H1 (cell line): ENCODE measurements at regions not wholly inside any gene's neighbourhood (a gene's known extent, or its start where the extent isn't known, plus 50 kb on each side); places are given as distances from the start of the nearest gene placed in this dataset.

Source experiments
- BACH1 ChIP-seq: IDR thresholded peaks from 2 replicates; pipeline ENCODE4 v1.6.1; 2012; ENCODE audit warnings: low read length, improper control_type of control experiment
- CEBPB ChIP-seq: IDR thresholded peaks from 2 replicates; pipeline ENCODE4 v1.6.1; 2012; ENCODE audit warnings: low read depth, low read length
- CTCF ChIP-seq, 3 experiments: IDR thresholded peaks; 1 replicate in 2 of 3; 2 replicates in 1 of 3; pipeline versions ENCODE4 v1.5.1 to v1.6.1; 2011; ENCODE audit warnings: low read length in 3 of 3, mild to moderate bottlenecking in 3 of 3, inconsistent platforms in 2 of 3, low read depth in 1 of 3, moderate library complexity in 1 of 3; ENCODE audit not compliant: insufficient read depth in 1 of 3; ENCODE audit errors: control extremely low read depth in 1 of 3
- EP300 ChIP-seq, 2 experiments: IDR thresholded peaks; 1 replicate in 1 of 2; 2 replicates in 1 of 2; pipeline ENCODE4 v1.6.1; 2011 to 2012; ENCODE audit warnings: low read depth in 2 of 2, low read length in 2 of 2, mild to moderate bottlenecking in 2 of 2, borderline replicate concordance in 1 of 2, inconsistent platforms in 1 of 2, moderate library complexity in 1 of 2
- EZH2 ChIP-seq: fragments of 200-600 bp; sonication (generic); IDR thresholded peaks from 2 replicates; pipeline ENCODE4 v1.7.1; 2012; ENCODE audit warnings: low read depth, mild to moderate bottlenecking, moderate library complexity, low read length, inconsistent platforms; ENCODE audit not compliant: severe bottlenecking
- HDAC6 ChIP-seq: IDR thresholded peaks from one replicate; pipeline ENCODE4 v1.7.1; 2012; ENCODE audit warnings: low read depth, mild to moderate bottlenecking, inconsistent platforms, low read length, moderate library complexity
- JUN ChIP-seq: IDR thresholded peaks from 2 replicates; pipeline ENCODE4 v1.6.1; 2011; ENCODE audit warnings: low read depth, mild to moderate bottlenecking, improper control_type of control experiment, low read length
- JUND ChIP-seq: IDR thresholded peaks from 2 replicates; pipeline ENCODE4 v1.6.1; 2011; ENCODE audit warnings: mild to moderate bottlenecking, improper control_type of control experiment, low read length
- KDM5A ChIP-seq: fragments of 200-600 bp; IDR thresholded peaks from 2 replicates; pipeline ENCODE4 v1.7.1; 2012; ENCODE audit warnings: mild to moderate bottlenecking, low read length, inconsistent platforms, mixed read lengths
- POLR2A ChIP-seq, 2 experiments: IDR thresholded peaks; 1 replicate in 1 of 2; 2 replicates in 1 of 2; pipeline ENCODE4 v1.6.1; 2011; ENCODE audit warnings: low read depth in 2 of 2, low read length in 2 of 2, mild to moderate bottlenecking in 2 of 2; ENCODE audit errors: control extremely low read depth in 1 of 2
- RXRA ChIP-seq: IDR thresholded peaks from 2 replicates; pipeline ENCODE4 v1.6.1; 2011; ENCODE audit warnings: low read depth, mild to moderate bottlenecking, low read length, moderate library complexity; ENCODE audit not compliant: insufficient read depth
- SRF ChIP-seq: IDR thresholded peaks from 2 replicates; pipeline ENCODE4 v1.6.1; 2011; ENCODE audit warnings: mild to moderate bottlenecking, low read depth, low read length, moderate library complexity
- TEAD4 ChIP-seq: IDR thresholded peaks from 2 replicates; pipeline ENCODE4 v1.6.1; 2012; ENCODE audit warnings: low read depth, low read length, inconsistent platforms, mixed read lengths
- YY1 ChIP-seq: IDR thresholded peaks from 2 replicates; pipeline ENCODE4 v1.6.1; 2011; ENCODE audit warnings: low read depth, mild to moderate bottlenecking, low read length

- TF ChIP-seq HDAC6 (no peak), CTCF (IDR thresholded peaks at IDR 0.05; ENCODE audit: control extremely low read depth in 1 of 3, insufficient read depth in 1 of 3, low read depth in 1 of 3, low read length in 3 of 3) (no peak), EP300 (IDR thresholded peaks at IDR 0.05; ENCODE audit: borderline replicate concordance in 1 of 2, low read depth in 2 of 2, low read length in 2 of 2) (no peak), EZH2 (no peak), RXRA (no peak), JUND (no peak), KDM5A (no peak), POLR2A (IDR thresholded peaks at IDR 0.05; ENCODE audit: control extremely low read depth in 1 of 2, low read depth in 2 of 2, low read length in 2 of 2) (no peak), YY1 (no peak), TEAD4 (no peak), CEBPB (no peak), SRF (no peak), BACH1 (no peak), JUN (no peak)
Observed at GRCh38 chr4:106585915-106586349, 217.4 kb upstream of the GIMD1 start.
